ENCODE measurements at regions not wholly inside any gene's neighbourhood (a gene's known extent, or its start where the extent isn't known, plus 50 kb on each side); places are given as distances from the start of the nearest gene placed in this dataset.
A peak's percentile ranks its signal among the peaks of the same experiment; 100 is the strongest.

DNA sequence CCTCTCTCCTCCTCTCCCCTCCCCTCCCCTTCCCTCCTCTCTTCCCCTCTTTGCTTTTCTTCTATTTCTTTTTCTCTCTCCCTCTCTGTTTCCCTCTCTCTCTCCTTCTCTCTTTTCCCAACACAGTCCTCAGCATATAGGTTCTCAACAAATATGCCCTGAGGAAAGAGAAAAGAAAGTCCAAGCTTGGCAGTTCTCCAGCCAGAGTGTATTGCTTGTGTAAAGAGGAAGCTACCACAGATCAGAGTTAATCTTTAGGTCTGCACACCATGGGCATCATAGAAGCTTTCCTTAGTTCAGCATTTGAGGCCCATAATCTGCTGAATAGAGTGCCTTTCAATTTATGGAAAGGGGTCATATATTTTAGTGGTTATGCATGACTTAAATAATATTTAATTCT is 382.8 kb upstream of the WWC1 start:
- Histone ChIP-seq H3K4me1 (ENCODE audit: control insufficient read depth, insufficient read depth, low read length) (no peaks in the 10 kb centered on the region), H3K36me3 (ENCODE audit: control insufficient read depth, insufficient read depth, low read length) (no peaks in the 10 kb centered on the region), H3K27me3 (ENCODE audit: control insufficient read depth, insufficient read depth, low read length) (no peaks in the 10 kb centered on the region), H3K27ac (ENCODE audit: low read depth, low read length) (no peak overlapping the region), H3K4me3 (ENCODE audit: low read length) (no peak overlapping the region), H3K9ac (ENCODE audit: low read length) (no peak overlapping the region)

DNA sequence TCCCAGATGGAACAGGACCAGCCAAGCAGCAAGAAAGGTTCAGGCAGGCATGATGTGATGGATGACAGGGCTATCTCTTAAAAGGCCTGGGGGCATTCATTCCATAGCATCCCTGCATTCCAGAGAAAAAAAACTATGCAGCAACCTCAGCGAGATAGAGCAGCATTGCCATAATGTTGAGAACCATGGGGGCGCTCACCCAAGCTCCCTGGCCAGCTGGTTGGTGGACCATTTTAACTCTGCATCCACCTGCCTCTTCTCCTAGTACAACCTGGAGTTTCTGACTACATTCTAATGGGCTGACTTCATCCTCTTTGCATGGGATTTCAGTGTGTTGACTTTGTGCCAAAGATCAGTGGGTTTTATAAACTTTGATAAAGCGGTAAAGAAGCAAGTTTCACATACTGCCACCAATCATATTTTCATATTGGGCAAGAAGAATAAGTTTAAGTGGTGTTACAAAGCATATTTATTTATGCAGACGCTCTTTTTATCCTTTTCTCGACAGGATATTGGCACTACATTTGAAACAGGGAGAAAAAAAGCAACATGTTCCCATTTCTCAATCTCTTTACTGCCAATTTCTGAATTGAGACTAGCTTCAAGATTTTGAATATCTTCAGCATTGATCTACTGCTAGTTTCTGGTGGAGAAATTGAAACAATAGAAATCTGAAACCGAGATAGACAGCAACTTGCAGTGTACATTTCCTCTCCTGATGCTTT is 378.3 kb upstream of the WWC1 start:
- Histone ChIP-seq H3K4me1 (ENCODE audit: control insufficient read depth, insufficient read depth, low read length) (no peaks in the 10 kb centered on the region), H3K27ac (ENCODE audit: low read depth, low read length) (no peak overlapping the region), H3K9ac (ENCODE audit: low read length) (no peak overlapping the region), H3K4me3 (ENCODE audit: low read length) (no peak overlapping the region), H3K27me3 (ENCODE audit: control insufficient read depth, insufficient read depth, low read length) (no peaks in the 10 kb centered on the region), H3K36me3 (ENCODE audit: control insufficient read depth, insufficient read depth, low read length) (no peaks in the 10 kb centered on the region)

DNA sequence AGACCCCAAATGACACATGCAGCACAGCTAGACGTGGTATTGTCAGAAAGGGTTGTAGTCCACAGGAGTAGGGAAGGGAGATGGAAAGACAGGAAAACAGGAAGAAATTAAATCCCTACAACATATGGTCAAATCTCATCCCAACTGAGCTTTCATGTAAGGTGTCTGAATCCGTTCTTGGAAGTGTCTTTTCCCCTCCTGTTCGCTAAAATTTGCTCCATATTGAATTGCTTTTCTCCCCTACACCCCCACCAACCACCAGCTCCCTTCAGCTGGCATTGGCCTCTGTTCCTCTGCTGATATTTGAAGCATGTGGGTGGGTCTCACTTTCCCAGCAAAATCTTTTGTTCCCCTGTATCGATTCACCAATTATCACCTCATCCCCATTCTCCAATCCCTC is 376.2 kb upstream of the WWC1 start:
- no peak overlapping the region for H3K4me3 ChIP-seq (ENCODE audit: low read length)

DNA sequence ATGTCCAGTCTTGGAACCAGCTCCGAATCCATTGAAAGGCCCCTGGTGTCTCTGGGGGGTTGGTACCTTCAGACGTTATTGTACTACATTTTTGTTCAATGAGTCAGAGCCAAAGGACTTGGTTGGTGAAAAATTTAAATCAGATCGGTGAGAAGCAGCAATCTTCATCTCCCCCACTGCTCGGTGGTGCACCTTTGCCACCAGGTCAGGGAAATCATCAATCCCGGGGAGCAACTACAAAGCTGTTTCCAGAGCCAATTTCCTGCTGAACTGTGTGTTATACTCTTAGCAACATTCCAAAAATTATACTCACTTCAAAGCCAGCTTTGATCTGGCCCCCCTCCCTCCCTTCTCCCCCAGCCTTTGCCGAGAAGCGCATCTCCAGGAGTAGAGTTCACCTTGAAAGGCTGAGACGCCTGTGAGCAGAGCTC is 375.2 kb upstream of the WWC1 start:
- Histone ChIP-seq H3K4me3 (ENCODE audit: low read length) (no peak overlapping the region), H3K27me3 (ENCODE audit: control insufficient read depth, insufficient read depth, low read length) (no peaks in the 10 kb centered on the region), H3K9ac (ENCODE audit: low read length) (no peak overlapping the region), H3K4me1 (ENCODE audit: control insufficient read depth, insufficient read depth, low read length) (no peaks in the 10 kb centered on the region), H3K27ac (ENCODE audit: low read depth, low read length) (no peak overlapping the region), H3K36me3 (ENCODE audit: control insufficient read depth, insufficient read depth, low read length) (no peaks in the 10 kb centered on the region)

More for the DNA sequence above, 376.2 kb upstream of the WWC1 start:
- H3K36me3 ChIP-seq (ENCODE audit: control insufficient read depth, insufficient read depth, low read length), result no peaks in the 10 kb centered on the region
- H3K9ac ChIP-seq (ENCODE audit: low read length), result no peak overlapping the region
- H3K27ac ChIP-seq (ENCODE audit: low read depth, low read length), result no peak overlapping the region
- H3K27me3 ChIP-seq (ENCODE audit: control insufficient read depth, insufficient read depth, low read length), result no peaks in the 10 kb centered on the region
- H3K4me1 ChIP-seq (ENCODE audit: control insufficient read depth, insufficient read depth, low read length), result no peaks in the 10 kb centered on the region

DNA sequence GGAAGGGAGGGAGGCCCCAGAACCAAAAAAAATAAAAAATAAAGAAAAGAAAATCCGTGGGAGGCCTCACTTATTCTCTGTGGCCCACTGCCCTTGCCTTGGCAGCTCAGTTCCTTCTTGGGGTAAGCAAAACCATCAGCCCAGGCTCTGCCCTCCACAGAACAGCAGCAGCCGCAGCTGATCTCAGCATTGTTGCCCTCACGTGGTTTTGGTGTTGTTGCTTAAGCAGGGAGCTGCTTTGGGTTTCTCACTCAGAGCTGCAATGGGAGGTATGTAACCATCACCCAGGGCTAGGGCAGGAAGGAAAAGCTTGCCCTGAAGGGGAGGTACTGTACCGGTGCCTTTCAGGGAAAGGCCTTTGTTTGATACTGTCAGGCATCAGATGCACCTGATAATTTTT is 374.7 kb upstream of the WWC1 start:
- no peak overlapping the region for H3K9ac ChIP-seq (ENCODE audit: low read length)
- no peaks in the 10 kb centered on the region for H3K36me3 ChIP-seq (ENCODE audit: control insufficient read depth, insufficient read depth, low read length)
- H3K27ac ChIP-seq (ENCODE audit: low read depth, low read length), result no peak overlapping the region
- H3K4me1 ChIP-seq (ENCODE audit: control insufficient read depth, insufficient read depth, low read length), result no peaks in the 10 kb centered on the region
- no peak overlapping the region for H3K4me3 ChIP-seq (ENCODE audit: low read length)
- no peaks in the 10 kb centered on the region for H3K27me3 ChIP-seq (ENCODE audit: control insufficient read depth, insufficient read depth, low read length)

DNA sequence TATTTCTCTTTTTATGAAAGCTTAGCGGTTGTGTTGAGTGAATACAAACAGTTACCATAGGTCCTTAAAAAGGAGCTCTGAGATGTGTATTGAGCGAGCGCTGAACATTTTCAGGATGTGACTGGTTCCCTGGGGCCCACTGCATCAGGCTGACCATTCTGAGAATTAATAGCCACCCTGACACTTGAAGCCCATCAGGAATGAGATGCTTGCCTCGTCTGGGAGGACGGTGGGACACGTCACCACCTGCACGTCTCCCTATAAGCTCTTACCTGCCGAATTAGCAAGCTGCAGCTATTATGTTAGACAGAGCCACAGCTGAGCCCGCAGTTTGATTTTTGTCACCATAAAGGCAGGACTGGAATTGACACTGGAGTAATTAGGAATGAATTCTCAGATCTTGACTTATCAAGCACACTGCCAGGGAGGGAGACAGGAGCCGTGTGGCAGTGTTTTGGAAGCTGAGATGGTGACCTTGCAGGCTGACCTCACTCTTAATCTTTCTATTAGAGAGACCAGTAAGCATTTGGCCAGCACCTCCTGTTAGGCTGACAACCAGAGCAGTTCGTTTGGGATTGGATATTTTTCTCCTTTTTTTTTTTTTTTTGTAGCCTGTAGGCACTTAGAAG is 373.1 kb upstream of the WWC1 start:
- Histone ChIP-seq H3K9ac (ENCODE audit: low read length) (no peak overlapping the region), H3K4me1 (ENCODE audit: control insufficient read depth, insufficient read depth, low read length) (no peaks in the 10 kb centered on the region), H3K27me3 (ENCODE audit: control insufficient read depth, insufficient read depth, low read length) (no peaks in the 10 kb centered on the region), H3K27ac (ENCODE audit: low read depth, low read length) (no peak overlapping the region), H3K4me3 (ENCODE audit: low read length) (no peak overlapping the region), H3K36me3 (ENCODE audit: control insufficient read depth, insufficient read depth, low read length) (no peaks in the 10 kb centered on the region)

DNA sequence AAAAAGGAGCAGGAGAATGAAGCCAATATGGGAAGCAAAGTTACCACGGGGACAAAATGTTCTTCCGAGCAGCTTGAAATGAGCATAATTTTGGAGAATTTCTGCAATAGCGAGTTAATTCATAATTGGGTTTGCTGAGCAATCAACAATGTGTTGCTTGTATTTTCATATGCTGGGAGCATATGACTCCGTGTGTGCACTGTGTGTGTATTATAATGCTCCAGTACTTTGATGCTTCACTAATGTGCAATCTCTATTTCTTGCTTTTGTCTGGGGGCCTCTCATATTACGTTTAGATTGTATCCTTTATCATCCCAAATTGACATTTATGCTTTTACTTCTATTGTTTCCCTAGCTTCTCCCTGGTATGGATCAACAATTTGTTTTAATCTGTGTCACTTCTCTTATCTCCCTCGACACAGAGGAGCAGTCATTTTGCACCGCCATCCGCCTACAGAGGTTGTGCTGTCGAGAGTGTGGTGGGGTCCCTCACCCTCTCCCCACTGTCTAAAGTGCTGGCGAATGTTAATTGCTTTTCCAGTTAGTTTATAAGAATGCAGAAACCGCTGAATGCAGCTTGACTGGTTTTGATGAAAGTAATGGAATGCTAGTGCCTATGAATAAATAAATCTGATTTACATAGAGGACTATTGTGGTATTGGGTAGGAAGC is 372.5 kb upstream of the WWC1 start:
- H3K27me3 ChIP-seq (ENCODE audit: control insufficient read depth, insufficient read depth, low read length), result no peaks in the 10 kb centered on the region
- no peak overlapping the region for H3K4me3 ChIP-seq (ENCODE audit: low read length)
- no peaks in the 10 kb centered on the region for H3K36me3 ChIP-seq (ENCODE audit: control insufficient read depth, insufficient read depth, low read length)
- H3K9ac ChIP-seq (ENCODE audit: low read length), result no peak overlapping the region
- no peaks in the 10 kb centered on the region for H3K4me1 ChIP-seq (ENCODE audit: control insufficient read depth, insufficient read depth, low read length)
- no peak overlapping the region for H3K27ac ChIP-seq (ENCODE audit: low read depth, low read length)

DNA sequence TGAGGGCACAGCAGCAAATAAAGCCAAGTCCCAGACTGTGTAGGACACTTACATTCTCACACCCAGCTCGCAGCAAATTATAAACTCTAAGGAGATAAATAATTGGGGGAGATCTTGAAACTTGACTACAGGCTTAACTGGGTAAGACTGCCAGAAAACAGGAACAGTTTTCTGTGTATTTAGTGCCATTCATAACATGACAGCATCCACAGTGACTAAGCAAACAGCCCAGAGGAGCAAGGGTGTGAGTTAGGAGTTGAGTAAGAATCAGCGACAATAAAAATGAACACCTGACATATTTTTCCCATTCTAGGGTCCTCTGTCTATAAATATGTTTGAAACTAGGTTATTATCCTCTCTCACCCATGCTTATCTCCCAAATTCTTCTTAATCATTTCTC is 370.9 kb upstream of the WWC1 start:
- no peak overlapping the region for H3K27ac ChIP-seq (ENCODE audit: low read depth, low read length)
- no peak overlapping the region for H3K9ac ChIP-seq (ENCODE audit: low read length)
- no peaks in the 10 kb centered on the region for H3K4me1 ChIP-seq (ENCODE audit: control insufficient read depth, insufficient read depth, low read length)
- H3K36me3 ChIP-seq (ENCODE audit: control insufficient read depth, insufficient read depth, low read length), result no peaks in the 10 kb centered on the region
- no peaks in the 10 kb centered on the region for H3K27me3 ChIP-seq (ENCODE audit: control insufficient read depth, insufficient read depth, low read length)
- H3K4me3 ChIP-seq (ENCODE audit: low read length), result no peak overlapping the region

DNA sequence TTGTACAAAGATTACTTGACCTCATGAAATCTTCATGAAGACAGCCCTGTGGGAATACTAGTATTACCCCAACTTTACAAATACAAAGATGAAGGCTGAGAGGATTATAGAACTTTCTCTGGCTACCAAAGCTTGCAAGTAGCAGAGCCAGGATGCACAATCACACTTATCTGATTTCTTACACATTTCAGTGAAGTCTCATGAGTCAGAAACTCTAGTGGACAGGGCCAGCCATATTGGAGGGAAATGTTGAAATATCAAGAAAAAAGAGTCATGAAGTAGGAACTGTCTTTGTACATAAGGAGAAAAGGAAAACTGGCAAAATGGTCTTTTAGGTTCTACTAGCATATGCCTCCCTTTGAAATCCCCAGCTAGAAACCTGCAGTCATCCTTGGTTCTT is 369.6 kb upstream of the WWC1 start:
- H3K4me3 ChIP-seq (ENCODE audit: low read length), result no peak overlapping the region
- H3K4me1 ChIP-seq (ENCODE audit: control insufficient read depth, insufficient read depth, low read length), result no peaks in the 10 kb centered on the region

DNA sequence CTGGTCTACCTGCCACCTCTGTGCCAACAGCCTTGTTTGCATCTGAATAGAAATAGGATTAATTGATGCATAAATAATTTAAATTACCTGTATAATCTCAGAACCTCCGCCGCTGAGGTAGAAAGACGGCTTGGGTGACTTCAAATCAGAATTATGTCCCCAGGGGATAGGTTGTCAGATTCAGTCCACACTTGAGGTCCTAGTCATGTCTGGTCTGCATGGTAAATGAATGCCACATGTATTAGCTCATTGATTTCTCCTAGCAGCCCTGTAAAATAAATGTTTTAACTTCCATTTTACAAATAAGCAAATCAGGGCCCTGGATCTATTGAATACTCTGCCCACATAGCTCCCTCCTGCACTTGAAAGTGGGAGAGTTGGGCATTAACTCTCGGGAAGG is 368.0 kb upstream of the WWC1 start:
- Histone ChIP-seq H3K9ac (ENCODE audit: low read length) (no peak overlapping the region), H3K4me1 (ENCODE audit: control insufficient read depth, insufficient read depth, low read length) (no peaks in the 10 kb centered on the region), H3K4me3 (ENCODE audit: low read length) (no peak overlapping the region), H3K27me3 (ENCODE audit: control insufficient read depth, insufficient read depth, low read length) (no peaks in the 10 kb centered on the region), H3K36me3 (ENCODE audit: control insufficient read depth, insufficient read depth, low read length) (no peaks in the 10 kb centered on the region), H3K27ac (ENCODE audit: low read depth, low read length) (no peak overlapping the region)

More for the DNA sequence above, 369.6 kb upstream of the WWC1 start:
- Histone ChIP-seq H3K27ac (ENCODE audit: low read depth, low read length) (no peak overlapping the region), H3K27me3 (ENCODE audit: control insufficient read depth, insufficient read depth, low read length) (no peaks in the 10 kb centered on the region), H3K9ac (ENCODE audit: low read length) (no peak overlapping the region), H3K36me3 (ENCODE audit: control insufficient read depth, insufficient read depth, low read length) (no peaks in the 10 kb centered on the region)

DNA sequence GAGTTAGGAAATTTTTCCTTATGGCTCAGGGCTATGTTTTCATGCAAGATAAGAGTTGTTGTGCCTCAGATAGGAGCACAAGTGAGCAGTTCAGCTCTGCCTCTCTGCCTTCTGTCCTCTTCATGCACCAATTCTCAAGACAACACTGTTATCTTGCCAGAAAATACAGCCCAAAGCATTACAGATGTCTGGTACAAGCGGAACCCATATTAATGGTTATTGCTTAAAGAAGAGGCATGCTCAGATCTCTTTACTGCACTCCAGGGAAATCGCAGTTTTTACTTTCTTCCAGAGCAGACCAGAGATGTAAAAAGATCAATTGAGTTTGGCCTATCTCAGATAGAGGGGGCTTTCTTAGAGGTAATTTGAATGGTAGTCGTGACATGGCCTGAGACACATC is 361.6 kb upstream of the WWC1 start:
- Histone ChIP-seq H3K27me3 (ENCODE audit: control insufficient read depth, insufficient read depth, low read length) (no peaks in the 10 kb centered on the region), H3K4me3 (ENCODE audit: low read length) (no peak overlapping the region), H3K36me3 (ENCODE audit: control insufficient read depth, insufficient read depth, low read length) (no peaks in the 10 kb centered on the region), H3K27ac (ENCODE audit: low read depth, low read length) (no peak overlapping the region), H3K9ac (ENCODE audit: low read length) (no peak overlapping the region), H3K4me1 (ENCODE audit: control insufficient read depth, insufficient read depth, low read length) (no peaks in the 10 kb centered on the region)

DNA sequence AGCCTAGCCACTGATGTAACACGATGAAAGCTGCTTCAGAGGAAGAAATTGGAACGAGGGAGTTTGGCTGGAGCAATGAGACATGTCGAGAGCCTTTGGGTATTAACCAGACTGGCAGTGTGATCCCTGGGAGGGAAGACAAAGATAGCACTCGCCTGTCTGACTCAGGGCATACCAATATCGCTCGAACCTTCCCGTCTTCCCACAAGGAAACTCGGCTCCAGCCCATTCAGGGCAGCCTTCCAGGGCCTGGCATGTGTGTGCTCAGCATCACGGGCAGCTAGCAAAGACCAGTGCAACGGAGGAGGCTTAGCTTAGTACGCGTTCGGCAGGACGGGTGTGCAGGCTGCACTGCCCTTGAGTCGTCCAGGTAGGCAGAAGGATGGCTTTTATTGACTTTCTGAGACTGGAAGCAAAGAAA is 356.9 kb upstream of the WWC1 start:
- H3K4me1 ChIP-seq (ENCODE audit: control insufficient read depth, insufficient read depth, low read length), result no peaks in the 10 kb centered on the region
- H3K9ac ChIP-seq (ENCODE audit: low read length), result no peak overlapping the region
- no peaks in the 10 kb centered on the region for H3K36me3 ChIP-seq (ENCODE audit: control insufficient read depth, insufficient read depth, low read length)
- H3K27ac ChIP-seq (ENCODE audit: low read depth, low read length), result peak overlapping the region; percentile 7
- no peak overlapping the region for H3K4me3 ChIP-seq (ENCODE audit: low read length)
- H3K27me3 ChIP-seq (ENCODE audit: control insufficient read depth, insufficient read depth, low read length), result no peaks in the 10 kb centered on the region

Data from rectal smooth muscle tissue (tissue), 1 donor.